ENCODE measurements at regions not wholly inside any gene's neighbourhood (a gene's known extent, or its start where the extent isn't known, plus 50 kb on each side); places are given as distances from the start of the nearest gene placed in this dataset.

GRCh38 chr15:46207341-46207740, 572.5 kb downstream of the SQOR start:
- TF ChIP-seq ATF3 (IDR thresholded peaks at IDR 0.05; ENCODE audit: borderline replicate concordance, extremely low read depth, low read depth, low read length) (no peak), POLR2AphosphoS5 (IDR thresholded peaks at IDR 0.05; ENCODE audit: low read length) (no peak), SIX5 (IDR thresholded peaks at IDR 0.05; ENCODE audit: low read depth, low read length, severe bottlenecking) (no peak), PAX5 (IDR thresholded peaks at IDR 0.05; ENCODE audit: borderline replicate concordance, low read depth, low read length) (no peak), EED (IDR thresholded peaks at IDR 0.05; ENCODE audit: low read depth) (no peak), HDAC2 (IDR thresholded peaks at IDR 0.05) (no peak), EZH2 (IDR thresholded peaks at IDR 0.05; ENCODE audit: borderline replicate concordance, control insufficient read depth, low read depth, low read length) (no peak), EP300 (IDR thresholded peaks at IDR 0.05; ENCODE audit: borderline replicate concordance in 1 of 2, control insufficient read depth in 1 of 2, low read depth in 2 of 2, low read length in 2 of 2) (no peak), CTCF (IDR thresholded peaks at IDR 0.05 in 2 of 3, conservative IDR thresholded peaks at IDR 0.05 in 1 of 3; ENCODE audit: control insufficient read depth in 2 of 3, extremely low read depth in 1 of 3, insufficient read depth in 1 of 3, low read depth in 3 of 3, low read length in 3 of 3) (no peak)

All from GM12878 (cell line).